ENCODE measurements at regions not wholly inside any gene's neighbourhood (a gene's known extent, or its start where the extent isn't known, plus 50 kb on each side); places are given as distances from the start of the nearest gene placed in this dataset.

DNA sequence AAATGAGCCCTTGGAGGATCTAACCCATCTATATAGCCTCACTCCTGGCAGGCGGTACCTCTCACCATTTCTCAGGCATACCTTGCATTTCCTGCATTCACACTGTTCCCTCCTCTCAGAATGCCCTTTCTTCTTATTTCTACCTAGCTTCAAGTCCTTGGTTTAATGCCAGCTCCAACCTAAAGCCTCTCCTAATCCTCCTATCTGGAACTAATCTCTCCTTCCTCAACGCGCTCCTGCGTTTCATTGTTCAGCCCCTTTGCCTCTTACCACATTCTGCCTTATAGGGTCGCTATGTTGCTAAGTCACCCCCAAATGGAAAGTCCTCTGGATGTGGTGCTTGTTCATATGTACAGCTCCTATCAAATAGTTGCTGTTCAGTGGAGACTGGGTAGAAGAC is 288.5 kb upstream of the TUT7 start:
- Mint-ChIP-seq H3K4me3 (ENCODE audit: unreplicated experiment) (no peak overlapping the region), H3K27ac (ENCODE audit: unreplicated experiment) (no peak overlapping the region), H3K9me3 (ENCODE audit: unreplicated experiment) (no peaks in the 10 kb centered on the region), H3K36me3 (ENCODE audit: unreplicated experiment) (no peaks in the 10 kb centered on the region), H3K27me3 (ENCODE audit: unreplicated experiment) (no peaks in the 10 kb centered on the region), H3K4me1 (ENCODE audit: unreplicated experiment) (peaks cover 9% of the 10 kb centered on the region)
- TF ChIP-seq, protein P1, sequence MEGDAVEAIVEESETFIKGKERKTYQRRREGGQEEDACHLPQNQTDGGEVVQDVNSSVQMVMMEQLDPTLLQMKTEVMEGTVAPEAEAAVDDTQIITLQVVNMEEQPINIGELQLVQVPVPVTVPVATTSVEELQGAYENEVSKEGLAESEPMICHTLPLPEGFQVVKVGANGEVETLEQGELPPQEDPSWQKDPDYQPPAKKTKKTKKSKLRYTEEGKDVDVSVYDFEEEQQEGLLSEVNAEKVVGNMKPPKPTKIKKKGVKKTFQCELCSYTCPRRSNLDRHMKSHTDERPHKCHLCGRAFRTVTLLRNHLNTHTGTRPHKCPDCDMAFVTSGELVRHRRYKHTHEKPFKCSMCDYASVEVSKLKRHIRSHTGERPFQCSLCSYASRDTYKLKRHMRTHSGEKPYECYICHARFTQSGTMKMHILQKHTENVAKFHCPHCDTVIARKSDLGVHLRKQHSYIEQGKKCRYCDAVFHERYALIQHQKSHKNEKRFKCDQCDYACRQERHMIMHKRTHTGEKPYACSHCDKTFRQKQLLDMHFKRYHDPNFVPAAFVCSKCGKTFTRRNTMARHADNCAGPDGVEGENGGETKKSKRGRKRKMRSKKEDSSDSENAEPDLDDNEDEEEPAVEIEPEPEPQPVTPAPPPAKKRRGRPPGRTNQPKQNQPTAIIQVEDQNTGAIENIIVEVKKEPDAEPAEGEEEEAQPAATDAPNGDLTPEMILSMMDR (IDR thresholded peaks at IDR 0.05) = no peak
- DNase-seq (ENCODE audit: extremely low spot score, unreplicated experiment) = no peak

DNA sequence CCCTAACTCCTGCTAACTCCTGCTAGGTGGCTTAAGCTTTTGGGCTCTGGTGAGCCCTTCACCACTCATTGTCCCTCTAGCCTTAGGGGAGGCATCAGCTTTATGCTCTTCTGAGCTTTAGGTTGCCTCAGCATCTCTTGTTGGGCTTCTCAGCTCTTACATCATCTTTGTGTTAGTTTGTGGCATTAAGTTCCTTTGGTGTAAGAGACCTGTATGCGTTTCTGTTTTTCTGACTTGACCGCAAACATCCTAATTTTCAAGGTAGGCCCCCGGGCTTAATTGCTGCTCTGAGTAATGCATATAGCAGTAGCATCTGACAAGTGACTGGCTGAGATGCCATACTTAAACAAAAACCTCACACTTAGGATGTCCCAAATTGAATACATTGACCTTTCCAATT is 287.8 kb upstream of the TUT7 start:
- H3K27me3 Mint-ChIP-seq (ENCODE audit: unreplicated experiment) = no peaks in the 10 kb centered on the region
- TF ChIP-seq, protein P1 (IDR thresholded peaks at IDR 0.05) = no peak
- H3K4me3 Mint-ChIP-seq (ENCODE audit: unreplicated experiment) = no peak overlapping the region
- no peak for DNase-seq (ENCODE audit: extremely low spot score, unreplicated experiment)
- no peak overlapping the region for H3K27ac Mint-ChIP-seq (ENCODE audit: unreplicated experiment)
- H3K9me3 Mint-ChIP-seq (ENCODE audit: unreplicated experiment) = no peaks in the 10 kb centered on the region
- no peaks in the 10 kb centered on the region for H3K36me3 Mint-ChIP-seq (ENCODE audit: unreplicated experiment)
- H3K4me1 Mint-ChIP-seq (ENCODE audit: unreplicated experiment) = peaks cover 16% of the 10 kb centered on the region

GRCh38 chr9:86639899-86640379 is 285.7 kb upstream of the TUT7 start:
- Mint-ChIP-seq H3K27ac (ENCODE audit: unreplicated experiment) (no peak overlapping the region), H3K27me3 (ENCODE audit: unreplicated experiment) (no peaks in the 10 kb centered on the region), H3K4me1 (ENCODE audit: unreplicated experiment) (peaks cover 16% of the 10 kb centered on the region), H3K9me3 (ENCODE audit: unreplicated experiment) (no peaks in the 10 kb centered on the region), H3K36me3 (ENCODE audit: unreplicated experiment) (no peaks in the 10 kb centered on the region), H3K4me3 (ENCODE audit: unreplicated experiment) (no peak overlapping the region)
- DNase-seq (ENCODE audit: extremely low spot score, unreplicated experiment) = no peak
- TF ChIP-seq, protein P1 (IDR thresholded peaks at IDR 0.05) = no peak

- TF ChIP-seq, protein P1 (IDR thresholded peaks at IDR 0.05) = no peak
- Mint-ChIP-seq H3K4me3 (ENCODE audit: unreplicated experiment) (no peak overlapping the region), H3K27ac (ENCODE audit: unreplicated experiment) (no peak overlapping the region), H3K4me1 (ENCODE audit: unreplicated experiment) (peaks cover 14% of the 10 kb centered on the region), H3K9me3 (ENCODE audit: unreplicated experiment) (no peaks in the 10 kb centered on the region), H3K27me3 (ENCODE audit: unreplicated experiment) (no peaks in the 10 kb centered on the region), H3K36me3 (ENCODE audit: unreplicated experiment) (no peaks in the 10 kb centered on the region)
- DNase-seq (ENCODE audit: extremely low spot score, unreplicated experiment) = no peak
Observed at GRCh38 chr9:86639287-86639686, 285.1 kb upstream of the TUT7 start.

- Mint-ChIP-seq H3K27me3 (ENCODE audit: unreplicated experiment) (no peaks in the 10 kb centered on the region), H3K27ac (ENCODE audit: unreplicated experiment) (no peak overlapping the region), H3K4me1 (ENCODE audit: unreplicated experiment) (peaks cover 13% of the 10 kb centered on the region), H3K36me3 (ENCODE audit: unreplicated experiment) (no peaks in the 10 kb centered on the region), H3K9me3 (ENCODE audit: unreplicated experiment) (no peaks in the 10 kb centered on the region), H3K4me3 (ENCODE audit: unreplicated experiment) (no peak overlapping the region)
- TF ChIP-seq, protein P1 (IDR thresholded peaks at IDR 0.05) = no peak
- no peak for DNase-seq (ENCODE audit: extremely low spot score, unreplicated experiment)
Observed at GRCh38 chr9:86638109-86638508, 283.9 kb upstream of the TUT7 start.

Measured in osteocyte (in vitro differentiated cells).